Epithelial cell of prostate (primary cell): ENCODE measurements at regions not wholly inside any gene's neighbourhood (a gene's known extent, or its start where the extent isn't known, plus 50 kb on each side); places are given as distances from the start of the nearest gene placed in this dataset.
"Not testable (repeated sequence)": the region's sequence is repeated elsewhere in the genome, so short reads cannot be mapped to it uniquely, and the experiment has no call there.

Experiments
- DNase-seq: peaks from one replicate; pipeline ENCODE4 v3.0.0-alpha.2; 2011; ENCODE audit warnings: low read depth, low spot score
- H3K27ac ChIP-seq: fragments of 450-650 bp; 2 replicates; pipeline ENCODE4 v1.5.1; 2017; ENCODE audit warnings: mild to moderate bottlenecking

- H3K27ac ChIP-seq, result no peak overlapping the region
- DNase-seq, result no peak
These were observed 140.1 kb downstream of the MAIP1 start for GRCh38 chr2:200095436-200095835.

GRCh38 chr2:200099256-200099655 is 143.9 kb downstream of the MAIP1 start:
- no peak overlapping the region for H3K27ac ChIP-seq
- DNase-seq, result no peak

GRCh38 chr2:200100027-200100426 is 144.6 kb downstream of the MAIP1 start:
- H3K27ac ChIP-seq, result no peak overlapping the region
- no peak for DNase-seq

GRCh38 chr2:200101922-200102321 is 146.5 kb downstream of the MAIP1 start:
- H3K27ac ChIP-seq, result no peak overlapping the region
- DNase-seq, result no peak

GRCh38 chr2:200102971-200103370 is 147.6 kb downstream of the MAIP1 start:
- DNase-seq, result no peak
- no peak overlapping the region for H3K27ac ChIP-seq

- H3K27ac ChIP-seq, result no peak overlapping the region
- DNase-seq, result no peak
These were observed 148.6 kb downstream of the MAIP1 start for GRCh38 chr2:200104015-200104414.

- H3K27ac ChIP-seq, result no peak overlapping the region
- DNase-seq, result no peak
These were observed 152.3 kb downstream of the MAIP1 start for GRCh38 chr2:200107514-200108217.

- DNase-seq, result no peak
- no peak overlapping the region for H3K27ac ChIP-seq
These were observed 154.0 kb downstream of the MAIP1 start for GRCh38 chr2:200109421-200109820.

- no peak for DNase-seq
- H3K27ac ChIP-seq, result no peak overlapping the region
These were observed 155.0 kb downstream of the MAIP1 start for GRCh38 chr2:200110381-200110780.

GRCh38 chr2:200113016-200113799 is 157.8 kb downstream of the MAIP1 start:
- DNase-seq, H3K27ac ChIP-seq: not testable (repeated sequence)

- no peak overlapping the region for H3K27ac ChIP-seq
- DNase-seq, result no peak
These were observed 163.9 kb downstream of the MAIP1 start for GRCh38 chr2:200119236-200119635.

- H3K27ac ChIP-seq, result no peak overlapping the region
- DNase-seq, result peak; percentile 22
These were observed 166.5 kb downstream of the MAIP1 start for GRCh38 chr2:200121931-200122330.

GRCh38 chr2:200122683-200123082 is 167.3 kb downstream of the MAIP1 start:
- no peak for DNase-seq
- H3K27ac ChIP-seq, result no peak overlapping the region

- not testable (repeated sequence) for H3K27ac ChIP-seq, DNase-seq
These were observed 169.4 kb downstream of the MAIP1 start for GRCh38 chr2:200124665-200125368.

GRCh38 chr2:200125444-200126284 is 170.3 kb downstream of the MAIP1 start:
- H3K27ac ChIP-seq, result no peak overlapping the region
- no peak for DNase-seq

- DNase-seq, H3K27ac ChIP-seq: not testable (repeated sequence)
These were observed 170.9 kb downstream of the MAIP1 start for GRCh38 chr2:200126285-200126670.

GRCh38 chr2:200126680-200127079 is 171.3 kb downstream of the MAIP1 start:
- DNase-seq, H3K27ac ChIP-seq: not testable (repeated sequence)

GRCh38 chr2:200127848-200128247 is 172.5 kb downstream of the MAIP1 start:
- DNase-seq, result no peak
- H3K27ac ChIP-seq, result no peak overlapping the region

GRCh38 chr2:200128296-200128695 is 172.9 kb downstream of the MAIP1 start:
- no peak for DNase-seq
- no peak overlapping the region for H3K27ac ChIP-seq
